Hepatocyte (in vitro differentiated cells): ENCODE measurements at regions not wholly inside any gene's neighbourhood (a gene's known extent, or its start where the extent isn't known, plus 50 kb on each side); places are given as distances from the start of the nearest gene placed in this dataset.

ENCODE experiments used
- DNase-seq: peaks from one replicate; pipeline ENCODE4 v3.0.0-alpha.2; 2016; ENCODE audit warnings: low spot score
- H2AFZ ChIP-seq: fragments of 200-600 bp; sonication (generic); 2 replicates; pipeline ENCODE4 v1.6.0; 2016; ENCODE audit warnings: antibody characterized with exemption, mild to moderate bottlenecking
- H3K27ac ChIP-seq: fragments of 200-600 bp; sonication (generic); 2 replicates; pipeline ENCODE4 v1.5.1; 2016; ENCODE audit warnings: mild to moderate bottlenecking
- H3K27me3 ChIP-seq: fragments of 200-600 bp; sonication (generic); 2 replicates; pipeline ENCODE4 v1.6.1; 2016
- H3K36me3 ChIP-seq: fragments of 200-600 bp; sonication (generic); replicated peaks from 2 replicates; pipeline ENCODE4 v1.5.1; 2016; ENCODE audit warnings: low read depth; ENCODE audit not compliant: insufficient read depth
- H3K4me1 ChIP-seq: fragments of 200-600 bp; sonication (generic); 2 replicates; pipeline ENCODE4 v1.5.1; 2016; ENCODE audit warnings: mild to moderate bottlenecking, moderate library complexity; ENCODE audit not compliant: insufficient read depth
- H3K4me2 ChIP-seq: fragments of 200-600 bp; sonication (generic); 2 replicates; pipeline ENCODE4 v1.6.0; 2016
- H3K4me3 ChIP-seq: fragments of 200-600 bp; sonication (generic); 2 replicates; pipeline ENCODE4 v1.5.1; 2016; ENCODE audit warnings: mild to moderate bottlenecking
- H3K79me2 ChIP-seq: fragments of 200-600 bp; sonication (generic); 2 replicates; pipeline ENCODE4 v1.6.0; 2017; ENCODE audit warnings: mild to moderate bottlenecking
- H3K9me2 ChIP-seq: fragments of 200-600 bp; sonication (generic); replicated peaks from 2 replicates; pipeline ENCODE4 v1.6.0; 2017; ENCODE audit warnings: mild to moderate bottlenecking; ENCODE audit not compliant: insufficient read depth
- H3K9me3 ChIP-seq: fragments of 200-600 bp; sonication (generic); 2 replicates; pipeline ENCODE4 v1.5.1; 2016; ENCODE audit warnings: low read depth, mild to moderate bottlenecking
- H4K20me1 ChIP-seq: fragments of 200-600 bp; sonication (generic); 2 replicates; pipeline ENCODE4 v1.6.0; 2016; ENCODE audit warnings: mild to moderate bottlenecking; ENCODE audit not compliant: insufficient read depth, poor library complexity, severe bottlenecking
- EZH2 ChIP-seq: fragments of 200-600 bp; sonication (generic); IDR thresholded peaks from 2 replicates; pipeline ENCODE4 v1.6.1; 2016; ENCODE audit warnings: antibody characterized with exemption, mild to moderate bottlenecking, borderline replicate concordance
- EZH2phosphoT487 ChIP-seq: fragments of 200-600 bp; sonication (generic); IDR thresholded peaks from one replicate; pipeline ENCODE4 v1.6.1; 2018; ENCODE audit warnings: antibody characterized with exemption, mild to moderate bottlenecking, low read depth, moderate library complexity; ENCODE audit not compliant: unreplicated experiment, severe bottlenecking
- WGBS: methylation state at CpG from one replicate; pipeline ENCODE4 v1.1.6; 2016; ENCODE audit warnings: low lambda C conversion rate; ENCODE audit errors: missing lambda C conversion rate; 5-methylcytosine and 5-hydroxymethylcytosine counted together
- TF ChIP-seq, protein P1 (sequence below): fragments of 200-600 bp; sonication (generic); IDR thresholded peaks from 2 replicates; pipeline ENCODE4 v1.5.1; 2016; ENCODE audit warnings: antibody characterized with exemption, mild to moderate bottlenecking; ENCODE audit not compliant: poor library complexity

GRCh38 chr3:174382878-174383277 lies 476.3 kb upstream of the NAALADL2 start:
- TF ChIP-seq EZH2phosphoT487 (no peak), EZH2 (no peak)
- TF ChIP-seq, protein P1, sequence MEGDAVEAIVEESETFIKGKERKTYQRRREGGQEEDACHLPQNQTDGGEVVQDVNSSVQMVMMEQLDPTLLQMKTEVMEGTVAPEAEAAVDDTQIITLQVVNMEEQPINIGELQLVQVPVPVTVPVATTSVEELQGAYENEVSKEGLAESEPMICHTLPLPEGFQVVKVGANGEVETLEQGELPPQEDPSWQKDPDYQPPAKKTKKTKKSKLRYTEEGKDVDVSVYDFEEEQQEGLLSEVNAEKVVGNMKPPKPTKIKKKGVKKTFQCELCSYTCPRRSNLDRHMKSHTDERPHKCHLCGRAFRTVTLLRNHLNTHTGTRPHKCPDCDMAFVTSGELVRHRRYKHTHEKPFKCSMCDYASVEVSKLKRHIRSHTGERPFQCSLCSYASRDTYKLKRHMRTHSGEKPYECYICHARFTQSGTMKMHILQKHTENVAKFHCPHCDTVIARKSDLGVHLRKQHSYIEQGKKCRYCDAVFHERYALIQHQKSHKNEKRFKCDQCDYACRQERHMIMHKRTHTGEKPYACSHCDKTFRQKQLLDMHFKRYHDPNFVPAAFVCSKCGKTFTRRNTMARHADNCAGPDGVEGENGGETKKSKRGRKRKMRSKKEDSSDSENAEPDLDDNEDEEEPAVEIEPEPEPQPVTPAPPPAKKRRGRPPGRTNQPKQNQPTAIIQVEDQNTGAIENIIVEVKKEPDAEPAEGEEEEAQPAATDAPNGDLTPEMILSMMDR, result no peak
- no peak overlapping the region for H2AFZ ChIP-seq

DNA sequence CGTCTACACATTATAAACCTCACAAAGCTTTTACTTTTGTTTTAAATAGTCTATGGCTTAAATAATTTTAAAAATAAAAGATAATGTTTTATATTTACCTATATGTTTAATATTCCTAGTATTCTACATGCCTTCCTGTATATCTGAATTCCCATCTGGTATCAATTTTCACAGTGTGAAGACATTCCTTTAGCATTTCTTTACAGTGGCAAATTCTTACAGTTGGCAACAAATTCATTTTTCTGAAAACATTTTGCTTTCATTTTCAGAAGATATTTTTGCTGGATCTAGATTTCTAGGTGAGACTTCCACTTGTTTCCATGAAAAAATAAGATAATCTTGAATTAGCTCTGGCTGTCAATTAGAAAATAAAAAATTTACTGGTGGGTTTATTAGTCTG lies 471.4 kb upstream of the NAALADL2 start:
- H3K9me2 ChIP-seq, result no peaks in the 10 kb centered on the region
- no peak overlapping the region for H2AFZ ChIP-seq
- no peaks in the 10 kb centered on the region for H3K79me2 ChIP-seq
- H4K20me1 ChIP-seq, result no peaks in the 10 kb centered on the region
- no peaks in the 10 kb centered on the region for H3K9me3 ChIP-seq
- H3K27ac ChIP-seq, result no peak overlapping the region
- H3K36me3 ChIP-seq, result no peaks in the 10 kb centered on the region
- DNase-seq, result no peak
- TF ChIP-seq, protein P1, result no peak
- TF ChIP-seq EZH2phosphoT487, result no peak
- no peak for TF ChIP-seq EZH2
- 95% methylated on average over 1 of the region's 1 CpG for WGBS
- no peak overlapping the region for H3K4me2 ChIP-seq
- no peaks in the 10 kb centered on the region for H3K27me3 ChIP-seq
- no peak overlapping the region for H3K4me3 ChIP-seq
- H3K4me1 ChIP-seq, result no peaks in the 10 kb centered on the region

More at GRCh38 chr3:174382878-174383277, 476.3 kb upstream of the NAALADL2 start:
- Histone ChIP-seq H3K9me3 (no peaks in the 10 kb centered on the region), H3K4me2 (no peak overlapping the region), H3K4me1 (no peaks in the 10 kb centered on the region), H3K79me2 (no peaks in the 10 kb centered on the region), H3K4me3 (no peak overlapping the region), H3K27me3 (no peaks in the 10 kb centered on the region), H3K9me2 (no peaks in the 10 kb centered on the region), H3K27ac (no peak overlapping the region), H4K20me1 (no peaks in the 10 kb centered on the region), H3K36me3 (no peaks in the 10 kb centered on the region)
- WGBS, result 74% methylated on average over 1 of the region's 1 CpG
- DNase-seq, result no peak

DNA sequence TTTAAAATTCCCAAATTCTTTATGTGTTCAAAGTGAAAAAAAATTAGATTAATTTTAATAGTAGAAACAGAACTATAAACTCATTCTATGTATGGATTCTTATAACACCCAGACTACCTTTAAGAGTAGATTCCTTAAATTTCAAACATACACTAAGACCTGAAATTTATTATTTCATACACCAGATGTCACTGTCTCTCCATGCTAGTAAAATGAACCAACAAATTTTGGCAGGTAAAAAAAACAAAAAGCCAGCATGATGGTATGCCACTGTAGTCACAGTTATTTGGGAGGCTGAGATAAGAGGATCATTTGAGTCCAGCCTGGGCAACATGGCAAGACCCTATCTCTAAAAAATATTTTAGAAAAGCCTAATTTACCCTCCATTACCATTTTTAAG lies 461.3 kb upstream of the NAALADL2 start:
- no peak overlapping the region for H3K4me3 ChIP-seq
- no peak for TF ChIP-seq EZH2
- TF ChIP-seq, protein P1, result peak; percentile 48
- no peak overlapping the region for H3K27ac ChIP-seq
- no peaks in the 10 kb centered on the region for H3K79me2 ChIP-seq
- H3K9me3 ChIP-seq, result no peaks in the 10 kb centered on the region
- no peak overlapping the region for H3K4me2 ChIP-seq
- no peaks in the 10 kb centered on the region for H3K36me3 ChIP-seq
- no peaks in the 10 kb centered on the region for H4K20me1 ChIP-seq
- no peak for DNase-seq
- no peaks in the 10 kb centered on the region for H3K9me2 ChIP-seq
- H2AFZ ChIP-seq, result no peak overlapping the region
- H3K27me3 ChIP-seq, result no peaks in the 10 kb centered on the region
- H3K4me1 ChIP-seq, result no peaks in the 10 kb centered on the region

DNA sequence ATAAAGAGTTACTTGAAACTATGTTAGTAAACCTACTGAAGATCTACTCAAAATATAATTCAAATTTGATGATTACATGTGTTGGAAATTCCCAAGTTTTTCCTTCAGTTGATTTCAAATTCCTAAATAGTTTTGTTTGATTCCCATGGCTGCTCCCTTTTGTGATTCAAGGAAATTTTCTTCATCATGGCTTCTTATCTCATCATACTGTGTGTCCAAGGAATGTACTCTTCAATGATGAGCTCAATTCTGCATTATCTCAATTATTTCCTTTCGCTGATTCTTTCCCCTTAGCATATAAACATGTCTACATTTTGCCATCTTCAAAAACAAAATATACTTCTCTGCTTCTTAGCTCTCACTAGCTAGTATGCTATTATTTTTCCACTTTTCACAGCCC lies 460.4 kb upstream of the NAALADL2 start:
- no peaks in the 10 kb centered on the region for H4K20me1 ChIP-seq
- no peaks in the 10 kb centered on the region for H3K36me3 ChIP-seq
- no peak overlapping the region for H2AFZ ChIP-seq
- TF ChIP-seq, protein P1, result no peak
- TF ChIP-seq EZH2, result no peak
- TF ChIP-seq EZH2phosphoT487, result no peak
- no peaks in the 10 kb centered on the region for H3K9me2 ChIP-seq
- no peak overlapping the region for H3K4me2 ChIP-seq
- DNase-seq, result no peak
- no peaks in the 10 kb centered on the region for H3K27me3 ChIP-seq
- H3K4me1 ChIP-seq, result no peaks in the 10 kb centered on the region
- H3K4me3 ChIP-seq, result no peak overlapping the region
- no peaks in the 10 kb centered on the region for H3K9me3 ChIP-seq
- H3K79me2 ChIP-seq, result no peaks in the 10 kb centered on the region
- H3K27ac ChIP-seq, result no peak overlapping the region
- 100% methylated on average over 1 of the region's 1 CpG for WGBS
